ENCODE measurements at regions not wholly inside any gene's neighbourhood (a gene's known extent, or its start where the extent isn't known, plus 50 kb on each side); places are given as distances from the start of the nearest gene placed in this dataset.
"Not testable (repeated sequence)": the region's sequence is repeated elsewhere in the genome, so short reads cannot be mapped to it uniquely, and the experiment has no call there.

DNA sequence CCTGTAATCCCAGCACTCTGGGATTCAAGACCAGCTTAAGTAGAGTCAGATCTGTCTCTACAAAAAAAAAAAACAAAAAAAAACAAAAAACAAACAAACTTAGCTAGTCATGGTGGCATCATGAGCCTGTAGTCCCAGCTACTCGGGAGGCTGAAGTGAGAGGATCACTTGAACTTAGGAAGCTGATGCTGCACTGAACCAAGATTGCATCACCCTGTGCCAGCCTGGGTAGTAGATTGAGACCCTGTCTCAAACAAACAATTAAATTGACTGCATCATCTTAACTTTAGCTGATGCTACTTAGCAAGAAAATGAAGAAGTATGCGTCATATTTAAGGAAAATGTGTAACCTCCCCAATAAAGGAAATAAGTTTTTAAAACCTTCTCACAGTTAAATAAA is 136.6 kb upstream of the ATXN7L3B start:
- no peak overlapping the region for H3K4me3 ChIP-seq (ENCODE audit: low read depth, poor library complexity, severe bottlenecking)
- no peak for TF ChIP-seq POLR2A (IDR thresholded peaks at IDR 0.05)
- TF ChIP-seq, protein P1, sequence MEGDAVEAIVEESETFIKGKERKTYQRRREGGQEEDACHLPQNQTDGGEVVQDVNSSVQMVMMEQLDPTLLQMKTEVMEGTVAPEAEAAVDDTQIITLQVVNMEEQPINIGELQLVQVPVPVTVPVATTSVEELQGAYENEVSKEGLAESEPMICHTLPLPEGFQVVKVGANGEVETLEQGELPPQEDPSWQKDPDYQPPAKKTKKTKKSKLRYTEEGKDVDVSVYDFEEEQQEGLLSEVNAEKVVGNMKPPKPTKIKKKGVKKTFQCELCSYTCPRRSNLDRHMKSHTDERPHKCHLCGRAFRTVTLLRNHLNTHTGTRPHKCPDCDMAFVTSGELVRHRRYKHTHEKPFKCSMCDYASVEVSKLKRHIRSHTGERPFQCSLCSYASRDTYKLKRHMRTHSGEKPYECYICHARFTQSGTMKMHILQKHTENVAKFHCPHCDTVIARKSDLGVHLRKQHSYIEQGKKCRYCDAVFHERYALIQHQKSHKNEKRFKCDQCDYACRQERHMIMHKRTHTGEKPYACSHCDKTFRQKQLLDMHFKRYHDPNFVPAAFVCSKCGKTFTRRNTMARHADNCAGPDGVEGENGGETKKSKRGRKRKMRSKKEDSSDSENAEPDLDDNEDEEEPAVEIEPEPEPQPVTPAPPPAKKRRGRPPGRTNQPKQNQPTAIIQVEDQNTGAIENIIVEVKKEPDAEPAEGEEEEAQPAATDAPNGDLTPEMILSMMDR (IDR thresholded peaks at IDR 0.05) = no peak
- WGBS, 2 donors = 88 to 93% methylated on average over 2 of the region's 2 CpGs
- no peak for DNase-seq (ENCODE audit: low spot score in 2 of 2)
- intact Hi-C loops (cut with DNase I; ENCODE audit: low total_unique reads) = no loop called here

DNA sequence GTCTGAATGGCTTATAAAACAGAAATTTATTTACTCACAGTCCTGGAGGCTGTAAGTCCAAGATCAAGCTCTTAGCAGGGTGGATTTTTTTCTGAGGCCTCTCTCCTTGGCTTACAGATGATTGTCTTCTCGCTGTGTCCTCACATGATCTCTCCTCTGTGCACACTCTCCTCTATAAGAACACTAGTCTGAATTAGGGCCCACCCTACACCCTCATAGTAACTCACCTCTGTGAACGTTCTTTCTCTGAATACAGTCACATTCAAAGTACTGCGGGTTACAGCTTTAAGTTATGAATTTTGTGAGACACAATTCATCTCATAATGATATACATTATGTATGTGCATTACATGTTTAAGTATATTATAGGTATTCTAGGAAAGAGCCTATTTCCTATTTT is 135.7 kb upstream of the ATXN7L3B start:
- no peak overlapping the region for H3K4me3 ChIP-seq (ENCODE audit: low read depth, poor library complexity, severe bottlenecking)
- intact Hi-C loops (cut with DNase I; ENCODE audit: low total_unique reads) = no loop called here
- no peak for TF ChIP-seq POLR2A (IDR thresholded peaks at IDR 0.05)
- TF ChIP-seq, protein P1 (IDR thresholded peaks at IDR 0.05) = no peak
- WGBS, 2 donors = 82 to 87% methylated on average over 3 of the region's 3 CpGs
- no peak for DNase-seq (ENCODE audit: low spot score in 2 of 2)

DNA sequence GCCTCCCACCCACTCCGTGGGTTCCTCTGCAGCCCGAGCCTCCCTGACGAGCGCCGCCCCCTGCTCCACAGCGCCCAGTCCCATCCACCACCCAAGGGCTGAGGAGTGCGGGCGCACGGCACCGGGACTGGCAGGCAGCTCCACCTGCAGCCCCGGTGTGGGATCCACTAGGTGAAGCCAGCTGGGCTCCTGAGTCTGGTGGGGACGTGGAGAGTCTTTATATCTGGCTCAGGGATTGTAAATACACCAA is 134.5 kb upstream of the ATXN7L3B start:
- H3K4me3 ChIP-seq (ENCODE audit: low read depth, poor library complexity, severe bottlenecking); intact Hi-C loops (cut with DNase I; ENCODE audit: low total_unique reads); DNase-seq (ENCODE audit: low spot score in 2 of 2): not testable (repeated sequence)
- WGBS, 2 donors = 87 to 90% methylated on average over 10 to 12 of the region's 12 CpGs

DNA sequence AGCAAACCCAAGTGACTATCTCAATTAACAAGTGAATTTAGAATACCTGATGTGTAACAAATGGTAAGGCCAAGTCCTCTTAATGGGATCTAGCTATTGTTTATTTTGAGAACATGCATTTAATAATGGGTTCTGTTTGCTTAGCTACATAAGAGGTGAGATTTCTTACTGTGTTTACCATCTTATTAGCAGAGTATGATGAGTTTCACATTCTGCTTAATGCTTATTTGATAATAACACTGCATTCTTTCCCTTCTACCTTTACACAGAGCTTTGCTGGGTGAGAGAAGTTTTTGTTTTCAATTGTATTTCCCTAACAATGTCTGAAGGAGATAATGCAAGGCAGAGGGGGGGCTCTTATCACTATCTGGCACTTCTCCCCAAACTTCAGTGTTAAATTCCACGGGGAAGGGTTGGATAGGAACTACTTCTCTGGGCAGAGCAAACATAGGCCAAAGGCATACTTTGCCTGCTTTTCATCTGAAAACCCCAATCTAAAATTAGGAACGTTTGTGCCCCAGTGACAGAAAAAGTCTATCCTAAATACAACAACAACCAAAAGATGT is 129.0 kb upstream of the ATXN7L3B start:
- H3K4me3 ChIP-seq (ENCODE audit: low read depth, poor library complexity, severe bottlenecking) = no peak overlapping the region
- WGBS, 2 donors = 35 to 38% methylated on average over 2 of the region's 2 CpGs
- no peak for TF ChIP-seq POLR2A (IDR thresholded peaks at IDR 0.05)
- TF ChIP-seq, protein P1 (IDR thresholded peaks at IDR 0.05) = no peak
- no peak for DNase-seq (ENCODE audit: low spot score in 2 of 2)
- intact Hi-C loops (cut with DNase I; ENCODE audit: low total_unique reads) = no loop called here

DNA sequence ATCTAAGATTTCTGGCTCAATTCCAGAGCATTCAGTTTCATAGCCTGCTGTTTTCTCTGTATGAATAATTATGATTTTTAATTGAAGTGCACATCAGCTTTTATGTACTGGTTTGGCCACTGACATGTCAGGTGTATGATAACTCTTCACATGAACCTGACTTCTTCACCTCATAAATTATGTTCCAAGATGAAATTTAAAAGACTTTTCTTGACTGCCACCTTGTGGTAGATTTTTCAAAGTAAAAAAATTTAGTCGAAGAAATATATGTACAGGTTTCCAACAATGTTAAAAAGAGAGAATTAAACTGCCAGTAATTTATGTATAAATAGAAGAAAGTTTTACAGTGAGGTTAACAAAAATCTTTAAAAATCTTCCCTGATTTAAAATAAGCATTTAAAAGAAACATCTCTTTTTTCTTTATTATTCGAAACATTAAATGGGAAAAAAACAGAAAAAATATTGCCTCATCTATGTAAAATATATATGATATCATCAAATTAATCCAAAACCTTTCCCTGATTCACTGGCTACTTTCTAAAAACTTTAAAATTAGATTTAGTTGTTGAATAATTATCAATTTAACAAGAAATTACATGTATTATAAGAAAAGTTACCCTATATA is 124.9 kb upstream of the ATXN7L3B start:
- WGBS, 2 donors = 47 to 51% methylated on average over 2 of the region's 2 CpGs
- H3K4me3 ChIP-seq (ENCODE audit: low read depth, poor library complexity, severe bottlenecking) = no peak overlapping the region
- no peak for TF ChIP-seq POLR2A (IDR thresholded peaks at IDR 0.05)
- TF ChIP-seq, protein P1 (IDR thresholded peaks at IDR 0.05) = no peak
- DNase-seq (ENCODE audit: low spot score in 2 of 2) = no peak
- intact Hi-C loops (cut with DNase I; ENCODE audit: low total_unique reads) = no loop called here

DNA sequence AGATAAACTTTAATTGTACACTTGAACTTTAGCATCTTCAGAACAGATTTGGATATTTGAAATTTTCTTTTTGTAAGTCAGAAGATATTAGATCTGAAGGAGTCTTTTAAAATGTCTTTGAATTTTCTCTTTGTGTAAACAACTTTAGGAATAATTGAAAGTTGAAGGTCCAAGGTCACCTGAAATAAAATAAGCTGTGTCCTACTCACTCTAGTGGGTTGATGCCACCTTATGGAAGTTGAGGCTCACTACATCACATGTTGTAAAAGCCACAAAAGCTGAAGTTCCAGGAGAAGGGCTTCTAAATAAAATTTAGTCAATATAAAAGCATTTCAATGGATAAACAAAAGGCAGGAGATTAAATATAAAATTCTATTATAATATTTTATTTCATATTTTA is 122.0 kb upstream of the ATXN7L3B start:
- TF ChIP-seq POLR2A (IDR thresholded peaks at IDR 0.05) = no peak
- TF ChIP-seq, protein P1 (IDR thresholded peaks at IDR 0.05) = no peak
- no peak for DNase-seq (ENCODE audit: low spot score in 2 of 2)
- no peak overlapping the region for H3K4me3 ChIP-seq (ENCODE audit: low read depth, poor library complexity, severe bottlenecking)
- intact Hi-C loops (cut with DNase I; ENCODE audit: low total_unique reads) = no loop called here
